PC-9 (cell line): ENCODE measurements at regions not wholly inside any gene's neighbourhood (a gene's known extent, or its start where the extent isn't known, plus 50 kb on each side); places are given as distances from the start of the nearest gene placed in this dataset.

Experiments used
- CTCF ChIP-seq: fragments of 200-600 bp; sonication (generic); conservative IDR thresholded peaks from 2 replicates; pipeline ENCODE4 v1.6.1; 2017; ENCODE audit warnings: mixed run types, antibody characterized with exemption, mild to moderate bottlenecking, moderate library complexity
- EZH2 ChIP-seq: fragments of 200-600 bp; sonication (generic); IDR thresholded peaks from 2 replicates; pipeline ENCODE4 v1.8.0; 2017; ENCODE audit warnings: antibody characterized with exemption, low read depth

- TF ChIP-seq CTCF (no peak), EZH2 (no peak)
Observed at GRCh38 chr4:38235354-38235753, 275.2 kb downstream of the PTTG2 start.
